H1 (cell line): ENCODE measurements at regions not wholly inside any gene's neighbourhood (a gene's known extent, or its start where the extent isn't known, plus 50 kb on each side); places are given as distances from the start of the nearest gene placed in this dataset.

Experiments
- CTCF ChIA-PET: fragments of 300-600 bp; sonication (Branson Sonifier 250); formaldehyde crosslinking; loops from one replicate; lab custom pipeline; 2021; ENCODE audit not compliant: partially characterized antibody; lab: Charles Lee
- POLR2A ChIA-PET: fragments of 300-600 bp; sonication (Branson Sonifier 250); formaldehyde crosslinking; loops from one replicate; lab custom pipeline; 2021; ENCODE audit warnings: inconsistent platforms; ENCODE audit not compliant: partially characterized antibody; lab: Charles Lee
- DNase-seq, 2 experiments: peaks; one replicate each; pipeline versions ENCODE4 v3.0.0 to v3.0.0-alpha.2; 2010 to 2022; ENCODE audit warnings: low spot score in 2 of 2, low read depth in 1 of 2, mixed read lengths in 1 of 2
- FAIRE-seq: peaks from 2 replicates; lab custom pipeline; 2011; peaks lifted over from hg19 to GRCh38; lab: Jason Lieb, UNC
- H2AFZ ChIP-seq: 2 replicates; pipeline ENCODE4 v1.8.1; 2012; ENCODE audit warnings: low read length, inconsistent platforms
- H2AK5ac ChIP-seq: 2 replicates; pipeline ENCODE4 v1.6.1; 2013; ENCODE audit warnings: low read depth, low read length
- H2BK120ac ChIP-seq: replicated peaks from 2 replicates; pipeline ENCODE3; 2013; ENCODE audit warnings: low read depth, low read length, inconsistent platforms
- H2BK12ac ChIP-seq: 2 replicates; pipeline ENCODE4 v1.6.1; 2013; ENCODE audit warnings: low read depth, low read length
- H2BK15ac ChIP-seq: 2 replicates; pipeline ENCODE4 v1.6.1; 2013; ENCODE audit warnings: low read length
- H2BK20ac ChIP-seq: 2 replicates; pipeline ENCODE4 v1.6.1; 2013; ENCODE audit warnings: low read length
- H2BK5ac ChIP-seq: 2 replicates; pipeline ENCODE4 v1.6.1; 2013; ENCODE audit warnings: low read depth, low read length
- H3K14ac ChIP-seq: 2 replicates; pipeline ENCODE4 v1.6.1; 2013; ENCODE audit warnings: inconsistent platforms; ENCODE audit not compliant: insufficient read length
- H3K18ac ChIP-seq: 2 replicates; pipeline ENCODE4 v1.6.1; 2013; ENCODE audit warnings: low read length; ENCODE audit errors: extremely low read depth
- H3K23ac ChIP-seq: 2 replicates; pipeline ENCODE4 v1.6.1; 2013; ENCODE audit warnings: inconsistent platforms; ENCODE audit not compliant: insufficient read length
- H3K23me2 ChIP-seq: 2 replicates; pipeline ENCODE4 v1.6.1; 2013; ENCODE audit warnings: low read depth, low read length
- H3K27ac ChIP-seq: 2 replicates; pipeline ENCODE4 v1.6.1; 2011; ENCODE audit warnings: low read depth, low read length, inconsistent platforms
- H3K27me3 ChIP-seq, 4 experiments: replicated peaks in 1 of 4; 1 replicate in 1 of 4; 2 replicates in 3 of 4; pipeline versions ENCODE4 v1.6.1 to v1.8.1; 2011 to 2013; ENCODE audit warnings: low read length in 3 of 4, mild to moderate bottlenecking in 3 of 4, inconsistent platforms in 2 of 4, mixed read lengths in 2 of 4, moderate library complexity in 1 of 4; ENCODE audit not compliant: control insufficient read depth in 3 of 4, insufficient read depth in 3 of 4; ENCODE audit errors: extremely low read depth in 1 of 4
- H3K36me3 ChIP-seq, 4 experiments: 2 replicates each; pipeline versions ENCODE4 v1.6.1 to v1.8.1; 2011 to 2013; ENCODE audit warnings: mild to moderate bottlenecking in 4 of 4, low read length in 3 of 4, moderate library complexity in 2 of 4, control low read depth in 1 of 4, inconsistent platforms in 1 of 4; ENCODE audit not compliant: insufficient read depth in 4 of 4, control insufficient read depth in 2 of 4
- H3K4ac ChIP-seq: replicated peaks from 2 replicates; pipeline ENCODE3; 2013; ENCODE audit warnings: low read length, low read depth, mixed read lengths, inconsistent platforms; ENCODE audit not compliant: insufficient read length
- H3K4me1 ChIP-seq, 4 experiments: replicated peaks in 1 of 4; 1 replicate in 1 of 4; 2 replicates in 3 of 4; pipeline versions ENCODE4 v1.6.1 to v1.8.1; 2011 to 2013; ENCODE audit warnings: low read length in 3 of 4, inconsistent platforms in 2 of 4, mixed read lengths in 1 of 4; ENCODE audit not compliant: insufficient read depth in 4 of 4, control insufficient read depth in 3 of 4
- H3K4me2 ChIP-seq, 2 experiments: 2 replicates each; pipeline versions ENCODE4 v1.6.1 to v1.8.1; 2011 to 2013; ENCODE audit warnings: low read depth in 2 of 2, low read length in 2 of 2, control low read depth in 1 of 2, inconsistent platforms in 1 of 2, mild to moderate bottlenecking in 1 of 2; ENCODE audit not compliant: insufficient read depth in 1 of 2
- H3K4me3 ChIP-seq, 4 experiments: fragments of 200-600, 300-600 bp in 1 of 4; sonication (generic), shearing (Covaris generic), sonication (Bioruptor Twin) in 1 of 4; 2 replicates each; pipeline versions ENCODE4 v1.5.1 to v1.8.1; 2011 to 2016; ENCODE audit warnings: low read length in 4 of 4, low read depth in 3 of 4, control low read depth in 2 of 4, inconsistent platforms in 2 of 4, mild to moderate bottlenecking in 2 of 4, mixed read lengths in 1 of 4, moderate library complexity in 1 of 4; ENCODE audit not compliant: insufficient read depth in 2 of 4; ENCODE audit errors: extremely low read depth in 1 of 4
- H3K56ac ChIP-seq: replicated peaks from 2 replicates; pipeline ENCODE3; 2013; ENCODE audit warnings: low read depth, mild to moderate bottlenecking, mixed read lengths, low read length, inconsistent platforms; ENCODE audit not compliant: insufficient read length
- H3K79me1 ChIP-seq: 2 replicates; pipeline ENCODE4 v1.6.1; 2013; ENCODE audit warnings: low read depth, low read length, control low read depth
- H3K79me2 ChIP-seq, 2 experiments: 2 replicates each; pipeline versions ENCODE4 v1.6.1 to v1.8.1; 2012 to 2013; ENCODE audit warnings: low read length in 2 of 2, mild to moderate bottlenecking in 2 of 2, inconsistent platforms in 1 of 2; ENCODE audit not compliant: insufficient read depth in 2 of 2, control insufficient read depth in 1 of 2
- H3K9ac ChIP-seq, 4 experiments: replicated peaks in 1 of 4; 1 replicate in 1 of 4; 2 replicates in 3 of 4; pipeline versions ENCODE4 v1.6.1 to v1.8.1; 2011 to 2013; ENCODE audit warnings: low read depth in 3 of 4, low read length in 3 of 4, control low read depth in 2 of 4, mild to moderate bottlenecking in 2 of 4, moderate library complexity in 2 of 4, inconsistent platforms in 1 of 4; ENCODE audit errors: extremely low read depth in 1 of 4
- H3K9me3 ChIP-seq, 2 experiments: 2 replicates each; pipeline versions ENCODE4 v1.6.1 to v1.8.1; 2012 to 2013; ENCODE audit warnings: mild to moderate bottlenecking in 2 of 2, moderate library complexity in 2 of 2, control low read depth in 1 of 2, inconsistent platforms in 1 of 2, low read depth in 1 of 2, low read length in 1 of 2, mixed read lengths in 1 of 2; ENCODE audit not compliant: insufficient read depth in 2 of 2
- H4K20me1 ChIP-seq, 2 experiments: replicated peaks in 1 of 2; 2 replicates each; pipeline versions ENCODE3 to v1.8.1; 2011 to 2013; ENCODE audit warnings: inconsistent platforms in 2 of 2, low read length in 2 of 2, mild to moderate bottlenecking in 1 of 2; ENCODE audit not compliant: insufficient read depth in 2 of 2, control insufficient read depth in 1 of 2
- H4K5ac ChIP-seq: 2 replicates; pipeline ENCODE4 v1.6.1; 2013; ENCODE audit warnings: low read length, low read depth, mixed read lengths, inconsistent platforms; ENCODE audit not compliant: insufficient read length
- H4K8ac ChIP-seq: 2 replicates; pipeline ENCODE4 v1.8.0; 2013; ENCODE audit warnings: mild to moderate bottlenecking, moderate library complexity, low read length, inconsistent platforms; ENCODE audit not compliant: insufficient read depth; ENCODE audit errors: extremely low read depth
- H4K91ac ChIP-seq: replicated peaks from 2 replicates; pipeline ENCODE3; 2013; ENCODE audit warnings: low read length, mixed read lengths, inconsistent platforms; ENCODE audit not compliant: insufficient read length
- FOSL1 ChIP-seq: IDR thresholded peaks from 2 replicates; pipeline ENCODE4 v1.6.1; 2011; ENCODE audit warnings: mild to moderate bottlenecking, low read depth, low read length, moderate library complexity; ENCODE audit not compliant: insufficient read depth
- RAD21 ChIP-seq, 2 experiments: IDR thresholded peaks in 1 of 2; conservative IDR thresholded peaks in 1 of 2; 2 replicates each; pipeline ENCODE4 v1.6.1; 2011; ENCODE audit warnings: low read depth in 2 of 2, low read length in 2 of 2, improper control_type of control experiment in 1 of 2, inconsistent platforms in 1 of 2, mild to moderate bottlenecking in 1 of 2, moderate library complexity in 1 of 2
- SIN3A ChIP-seq, 2 experiments: IDR thresholded peaks in 1 of 2; conservative IDR thresholded peaks in 1 of 2; 2 replicates each; pipeline ENCODE4 v1.6.1; 2011 to 2012; ENCODE audit warnings: low read length in 2 of 2, improper control_type of control experiment in 1 of 2, low read depth in 1 of 2, mild to moderate bottlenecking in 1 of 2
- WGBS, 2 experiments: shearing (Covaris generic) in 1 of 2; methylation state at CpG; one replicate each; pipeline versions ENCODE4 v1.1.6 to v1.1.7; 2013 to 2015; ENCODE audit warnings: low lambda C conversion rate in 2 of 2, mixed read lengths in 2 of 2, inconsistent platforms in 1 of 2, low coverage in 1 of 2, missing lambda C conversion rate in 1 of 2; ENCODE audit not compliant: insufficient replicate concordance in 2 of 2, insufficient coverage in 1 of 2, insufficient read length in 1 of 2; ENCODE audit errors: extremely low coverage in 1 of 2, missing lambda C conversion rate in 1 of 2; 5-methylcytosine and 5-hydroxymethylcytosine counted together

DNA sequence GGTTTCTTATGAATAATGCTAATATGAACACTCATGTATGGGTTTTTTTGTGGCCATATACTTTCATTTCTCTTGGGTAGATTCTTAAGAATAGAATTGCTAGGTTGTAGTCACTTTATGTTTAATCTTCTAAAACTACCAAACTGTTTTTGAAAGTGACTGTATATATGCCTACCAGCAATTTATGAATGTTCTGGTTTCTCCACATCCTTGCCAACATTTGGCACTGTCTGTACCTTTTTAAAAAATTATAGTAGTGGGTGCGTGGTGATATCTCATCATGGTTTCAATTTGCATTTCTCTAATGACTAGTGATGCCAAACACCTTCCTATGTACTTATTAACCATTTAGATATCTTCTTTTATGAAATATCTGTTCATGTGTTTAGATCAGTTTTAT lies 110.6 kb upstream of the RIOK3 start:
- no peaks in the 10 kb centered on the region for H3K9me3 ChIP-seq
- POLR2A ChIA-PET = no interaction called here
- no peak for TF ChIP-seq FOSL1
- no peak for TF ChIP-seq RAD21 (IDR thresholded peaks at IDR 0.05 in 1 of 2, conservative IDR thresholded peaks at IDR 0.05 in 1 of 2; ENCODE audit: low read depth in 2 of 2, low read length in 2 of 2)
- no peak for TF ChIP-seq SIN3A (conservative IDR thresholded peaks at IDR 0.05 in 1 of 2, IDR thresholded peaks at IDR 0.05 in 1 of 2; ENCODE audit: low read depth in 1 of 2, low read length in 2 of 2)

More for the DNA sequence above, 110.6 kb upstream of the RIOK3 start:
- no peak overlapping the region for H2BK20ac ChIP-seq
- H3K4me1 ChIP-seq = no peaks in the 10 kb centered on the region
- H3K14ac ChIP-seq = no peak overlapping the region
- 67% methylated on average over 1 of the region's 1 CpG; no CpG with 5 or more reads in 1 of the 2 experiments for WGBS, 2 experiments
- H3K79me2 ChIP-seq = no peaks in the 10 kb centered on the region
- H3K56ac ChIP-seq = no peak overlapping the region
- no peak overlapping the region for H2AFZ ChIP-seq
- no peak overlapping the region for H4K91ac ChIP-seq
- H2AK5ac ChIP-seq = no peak overlapping the region
- no peak overlapping the region for H3K4me3 ChIP-seq
- no peak overlapping the region for H2BK120ac ChIP-seq
- H2BK12ac ChIP-seq = no peak overlapping the region
- no peak for FAIRE-seq
- H2BK5ac ChIP-seq = no peak overlapping the region
- no peaks in the 10 kb centered on the region for H4K20me1 ChIP-seq
- no peak overlapping the region for H3K23ac ChIP-seq
- no peak overlapping the region for H4K8ac ChIP-seq
- CTCF ChIA-PET = no interaction called here
- H3K4me2 ChIP-seq = no peak overlapping the region
- H3K79me1 ChIP-seq = no peaks in the 10 kb centered on the region
- no peaks in the 10 kb centered on the region for H3K27me3 ChIP-seq
- DNase-seq = no peak
- H3K36me3 ChIP-seq = no peaks in the 10 kb centered on the region
- H3K9ac ChIP-seq = no peak overlapping the region
- no peaks in the 10 kb centered on the region for H3K23me2 ChIP-seq
- no peak overlapping the region for H2BK15ac ChIP-seq
- no peak overlapping the region for H3K4ac ChIP-seq
- H4K5ac ChIP-seq = no peak overlapping the region
- H3K18ac ChIP-seq = no peak overlapping the region
- H3K27ac ChIP-seq = no peak overlapping the region
